Transverse colon (tissue), 4 donors: ENCODE measurements at regions not wholly inside any gene's neighbourhood (a gene's known extent, or its start where the extent isn't known, plus 50 kb on each side); places are given as distances from the start of the nearest gene placed in this dataset.

Experiments used
- DNase-seq: peaks from one replicate; pipeline ENCODE4 v3.0.0-alpha.2; 2019
- H3K27ac ChIP-seq, 4 donors: fragments of 200-600 bp; sonication (generic); 2 replicates each; pipeline ENCODE4 v1.5.1; 2016 to 2018; ENCODE audit warnings: inconsistent platforms in 4 of 4
- H3K27me3 ChIP-seq: fragments of 200-600 bp; sonication (generic); 2 replicates; pipeline ENCODE4 v1.5.1; 2017; ENCODE audit warnings: inconsistent platforms
- H3K36me3 ChIP-seq, 4 donors: fragments of 200-600 bp; sonication (generic); 2 replicates each; pipeline ENCODE4 v1.5.1; 2017 to 2019; ENCODE audit warnings: inconsistent platforms in 4 of 4
- H3K4me1 ChIP-seq, 4 donors: fragments of 200-600 bp; sonication (generic); 2 replicates each; pipeline ENCODE4 v1.5.1; 2017 to 2020; ENCODE audit warnings: inconsistent platforms in 4 of 4
- H3K4me3 ChIP-seq, 4 donors: fragments of 200-600 bp; sonication (generic); 1 replicate in 1 of 4; 2 replicates in 3 of 4; pipeline versions ENCODE4 v1.5.1 to v1.6.1; 2017 to 2019; ENCODE audit warnings: inconsistent platforms in 4 of 4
- H3K9me3 ChIP-seq, 2 donors: fragments of 200-600 bp; sonication (generic); 2 replicates each; pipeline ENCODE4 v1.5.1; 2017 to 2019; ENCODE audit warnings: inconsistent platforms in 2 of 2
- CTCF ChIP-seq, 5 experiments: fragments of 200-600 bp in 3 of 5; fragments of 450-650 bp in 2 of 5; sonication (generic) in 3 of 5; IDR thresholded peaks; 1 replicate in 2 of 5; 2 replicates in 3 of 5; pipeline ENCODE4 v1.5.1; 2016 to 2017; ENCODE audit warnings: antibody characterized with exemption in 5 of 5, inconsistent platforms in 3 of 5, mild to moderate bottlenecking in 2 of 5, moderate library complexity in 1 of 5
- EP300 ChIP-seq: sonication (generic); formaldehyde crosslinking; IDR thresholded peaks from one replicate; pipeline ENCODE4 v1.6.1; 2017; ENCODE audit warnings: antibody characterized with exemption, low read depth
- POLR2A ChIP-seq: fragments of 450-650 bp; IDR thresholded peaks from one replicate; pipeline ENCODE4 v1.6.1; 2016; ENCODE audit warnings: antibody characterized with exemption, mild to moderate bottlenecking, moderate library complexity
- POLR2AphosphoS5 ChIP-seq, 3 donors: sonication (generic); formaldehyde crosslinking; IDR thresholded peaks; one replicate each; pipeline ENCODE4 v1.6.1; 2016; ENCODE audit warnings: antibody characterized with exemption in 3 of 3
- WGBS, 2 donors: methylation state at CpG; one replicate each; pipeline ENCODE4 v1.1.5; 2018; ENCODE audit warnings: low coverage in 1 of 2; 5-methylcytosine and 5-hydroxymethylcytosine counted together
- in situ Hi-C, 4 donors: fragments of 200-750 bp; cut with MboI; loops; one replicate each; pipeline versions ENCODE4 v1.15.0 to v1.15.1; 2017; ENCODE audit warnings: low sequenced_read_pairs in 3 of 4, low pct_ligation_motif_present in 1 of 4, low pct_unique_long_range_greater_than_20kb in 1 of 4
- intact Hi-C: fragments of 100-400 bp; cut with DNase I; formaldehyde crosslinking; loops from one replicate; pipeline ENCODE4 v1.15.1; 2023; ENCODE audit warnings: low total_unique reads

- no peaks in the 10 kb centered on the region for H3K36me3 ChIP-seq
- H3K4me3 ChIP-seq: no peak overlapping the region
- H3K4me1 ChIP-seq: no peaks in the 10 kb centered on the region
- intact Hi-C loops (no loop called here), in situ Hi-C loops (no loop called here)
- DNase-seq: no peak
- TF ChIP-seq POLR2AphosphoS5 (IDR thresholded peaks at IDR 0.05) (no peak), POLR2A (no peak), CTCF (IDR thresholded peaks at IDR 0.05) (no peak), EP300 (no peak)
- H3K9me3 ChIP-seq: no peaks in the 10 kb centered on the region
- WGBS, 2 donors: 38 to 61% methylated on average over 1 of the region's 1 CpG
- no peaks in the 10 kb centered on the region for H3K27me3 ChIP-seq
- no peak overlapping the region for H3K27ac ChIP-seq
Observed at GRCh38 chr13:106291006-106291405, 244.5 kb downstream of the EFNB2 start.

DNA sequence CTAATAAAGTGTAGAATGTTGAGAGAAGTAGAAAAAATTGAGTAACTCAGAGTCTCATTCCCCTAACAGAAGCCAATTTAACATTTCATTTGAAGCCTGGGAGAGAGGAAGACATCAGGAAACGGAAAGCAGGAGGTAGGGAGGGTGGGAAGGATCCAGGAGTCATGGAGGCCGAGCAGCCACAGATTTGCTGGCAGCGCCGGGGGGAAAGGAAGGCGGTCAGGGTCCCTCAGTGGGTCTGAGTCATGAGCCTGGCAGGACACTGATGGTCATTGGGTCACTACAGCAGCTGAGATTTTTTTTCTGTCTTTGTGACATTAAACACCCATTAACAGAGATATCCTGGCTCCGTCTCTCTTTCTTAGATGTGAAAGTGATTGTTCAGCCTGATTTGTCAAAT lies 248.1 kb downstream of the EFNB2 start:
- no peak for TF ChIP-seq POLR2A
- no peak for TF ChIP-seq CTCF (IDR thresholded peaks at IDR 0.05)
- no peak for TF ChIP-seq POLR2AphosphoS5 (IDR thresholded peaks at IDR 0.05)
- no peak for TF ChIP-seq EP300
- WGBS, 2 donors: 58 to 84% methylated on average over 5 to 6 of the region's 6 CpGs
- Histone ChIP-seq H3K4me1 (no peaks in the 10 kb centered on the region), H3K27me3 (no peaks in the 10 kb centered on the region), H3K36me3 (no peaks in the 10 kb centered on the region), H3K4me3 (no peak overlapping the region), H3K9me3 (no peaks in the 10 kb centered on the region), H3K27ac (no peak overlapping the region)
- no peak for DNase-seq
- intact Hi-C loops: no loop called here
- in situ Hi-C loops: no loop called here

DNA sequence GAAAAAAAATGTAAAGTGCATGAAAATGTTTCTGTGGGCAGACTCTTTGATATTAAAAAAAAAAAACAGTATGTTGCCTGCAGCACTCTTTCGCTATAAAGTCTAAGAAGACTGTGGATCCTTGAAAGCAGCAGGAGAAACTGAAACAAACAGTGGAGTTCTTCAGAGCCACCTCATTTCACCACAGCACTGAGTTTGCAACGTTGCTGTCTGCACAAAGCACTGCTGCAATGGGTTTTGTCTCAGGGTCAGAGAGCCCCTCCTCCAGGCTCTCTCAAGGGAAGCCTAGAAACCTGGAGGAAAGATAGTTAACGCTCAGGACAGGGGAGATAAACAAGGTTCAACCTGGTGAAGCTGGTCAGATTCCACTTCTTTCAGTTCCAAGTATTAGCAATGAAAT lies 248.7 kb downstream of the EFNB2 start:
- H3K27ac ChIP-seq: no peak overlapping the region
- intact Hi-C loops: no loop called here

DNA sequence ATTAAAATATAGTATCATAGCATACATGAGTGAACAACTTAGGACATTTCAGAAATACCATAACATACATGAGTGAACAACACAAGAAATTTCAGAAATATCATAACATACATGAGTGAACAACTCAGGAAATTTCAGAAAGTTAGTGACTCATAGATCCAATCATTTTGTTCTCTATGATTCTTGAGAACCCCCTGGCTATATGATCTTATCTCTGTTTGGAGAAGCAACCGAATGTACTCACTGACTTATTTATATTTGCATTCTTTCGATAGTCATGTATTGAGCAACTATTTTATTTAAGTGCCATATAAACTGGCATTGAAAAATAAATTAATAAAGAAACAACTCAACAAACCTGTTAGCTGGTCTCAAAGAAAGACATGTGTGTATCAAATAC lies 251.1 kb downstream of the EFNB2 start:
- intact Hi-C loops: no loop called here
- TF ChIP-seq POLR2AphosphoS5 (IDR thresholded peaks at IDR 0.05): no peak
- no peak for TF ChIP-seq EP300
- no peak for TF ChIP-seq CTCF (IDR thresholded peaks at IDR 0.05)
- TF ChIP-seq POLR2A: no peak
- DNase-seq: no peak
- Histone ChIP-seq H3K36me3 (no peaks in the 10 kb centered on the region), H3K27ac (no peak overlapping the region), H3K4me1 (no peaks in the 10 kb centered on the region), H3K27me3 (no peaks in the 10 kb centered on the region), H3K4me3 (no peak overlapping the region), H3K9me3 (no peaks in the 10 kb centered on the region)
- in situ Hi-C loops: no loop called here
- WGBS, 2 donors: 88 to 100% methylated on average over 2 of the region's 2 CpGs

More for the DNA sequence above, 248.7 kb downstream of the EFNB2 start:
- DNase-seq: no peak
- Histone ChIP-seq H3K9me3 (no peaks in the 10 kb centered on the region), H3K4me3 (no peak overlapping the region), H3K36me3 (no peaks in the 10 kb centered on the region), H3K27me3 (no peaks in the 10 kb centered on the region), H3K4me1 (no peaks in the 10 kb centered on the region)
- no peak for TF ChIP-seq POLR2A
- no peak for TF ChIP-seq CTCF (IDR thresholded peaks at IDR 0.05)
- TF ChIP-seq EP300: no peak
- no peak for TF ChIP-seq POLR2AphosphoS5 (IDR thresholded peaks at IDR 0.05)
- WGBS, 2 donors: 40 to 67% methylated on average over 3 of the region's 3 CpGs
- in situ Hi-C loops: no loop called here
